ENCODE measurements at regions not wholly inside any gene's neighbourhood (a gene's known extent, or its start where the extent isn't known, plus 50 kb on each side); places are given as distances from the start of the nearest gene placed in this dataset.

GRCh38 chr1:104726917-104727316 lies 977.2 kb downstream of the AMY1C start:
- TF ChIP-seq CTCF (IDR thresholded peaks at IDR 0.05; ENCODE audit: low read length) (no peak), EZH2phosphoT487 (IDR thresholded peaks at IDR 0.05; ENCODE audit: low read length) (no peak), EZH2 (optimal IDR thresholded peaks at IDR 0.05; ENCODE audit: low read depth, low read length) (no peak)

Measured in MM.1S (cell line).